Sigmoid colon (tissue), 4 donors: ENCODE measurements at regions not wholly inside any gene's neighbourhood (a gene's known extent, or its start where the extent isn't known, plus 50 kb on each side); places are given as distances from the start of the nearest gene placed in this dataset.

Experiments
- POLR2A ChIP-seq, 2 donors: fragments of 450-650 bp; IDR thresholded peaks; one replicate each; pipeline ENCODE4 v1.6.1; 2016; ENCODE audit warnings: antibody characterized with exemption in 2 of 2, mild to moderate bottlenecking in 2 of 2, moderate library complexity in 2 of 2
- POLR2AphosphoS5 ChIP-seq, 4 donors: sonication (generic); formaldehyde crosslinking; IDR thresholded peaks; one replicate each; pipeline ENCODE4 v1.6.1; 2017; ENCODE audit warnings: antibody characterized with exemption in 4 of 4
- TF ChIP-seq, protein P1 (sequence below), 4 experiments: fragments of 450-650 bp in 3 of 4; fragments of 200-600 bp in 1 of 4; IDR thresholded peaks; one replicate each; pipeline ENCODE4 v1.5.1; 2016 to 2019; ENCODE audit warnings: antibody characterized with exemption in 4 of 4, mild to moderate bottlenecking in 3 of 4, moderate library complexity in 2 of 4

- TF ChIP-seq, protein P1, sequence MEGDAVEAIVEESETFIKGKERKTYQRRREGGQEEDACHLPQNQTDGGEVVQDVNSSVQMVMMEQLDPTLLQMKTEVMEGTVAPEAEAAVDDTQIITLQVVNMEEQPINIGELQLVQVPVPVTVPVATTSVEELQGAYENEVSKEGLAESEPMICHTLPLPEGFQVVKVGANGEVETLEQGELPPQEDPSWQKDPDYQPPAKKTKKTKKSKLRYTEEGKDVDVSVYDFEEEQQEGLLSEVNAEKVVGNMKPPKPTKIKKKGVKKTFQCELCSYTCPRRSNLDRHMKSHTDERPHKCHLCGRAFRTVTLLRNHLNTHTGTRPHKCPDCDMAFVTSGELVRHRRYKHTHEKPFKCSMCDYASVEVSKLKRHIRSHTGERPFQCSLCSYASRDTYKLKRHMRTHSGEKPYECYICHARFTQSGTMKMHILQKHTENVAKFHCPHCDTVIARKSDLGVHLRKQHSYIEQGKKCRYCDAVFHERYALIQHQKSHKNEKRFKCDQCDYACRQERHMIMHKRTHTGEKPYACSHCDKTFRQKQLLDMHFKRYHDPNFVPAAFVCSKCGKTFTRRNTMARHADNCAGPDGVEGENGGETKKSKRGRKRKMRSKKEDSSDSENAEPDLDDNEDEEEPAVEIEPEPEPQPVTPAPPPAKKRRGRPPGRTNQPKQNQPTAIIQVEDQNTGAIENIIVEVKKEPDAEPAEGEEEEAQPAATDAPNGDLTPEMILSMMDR (IDR thresholded peaks at IDR 0.05) = no peak
- TF ChIP-seq POLR2A (IDR thresholded peaks at IDR 0.05) (no peak), POLR2AphosphoS5 (IDR thresholded peaks at IDR 0.05) (no peak)
These were observed 89.1 kb downstream of the KATNIP start for GRCh38 chr16:27638833-27639560.
